Activated T-helper 2 cell treated with anti-CD3 and anti-CD28 coated beads, Interferon-gamma antibody, Interleukin-2, Interleukin-4, amounts not matched to agents 10 μg/mL and 5 μg/mL and 100 μg/mL, durations not matched to agents 14 hours and 24 hours and 36 hours (primary cell): ENCODE measurements at regions not wholly inside any gene's neighbourhood (a gene's known extent, or its start where the extent isn't known, plus 50 kb on each side); places are given as distances from the start of the nearest gene placed in this dataset.

Source experiments
- DNase-seq: peaks from one replicate; pipeline ENCODE4 v3.0.0; 2021; ENCODE audit warnings: low spot score
- H3K27ac Mint-ChIP-seq: one replicate; pipeline ENCODE4 v1.8.0; 2021; ENCODE audit warnings: mixed read lengths
- H3K27me3 Mint-ChIP-seq: one replicate; pipeline ENCODE4 v1.8.0; 2021; ENCODE audit warnings: low read depth, mixed read lengths
- H3K36me3 Mint-ChIP-seq: one replicate; pipeline ENCODE4 v1.8.0; 2021; ENCODE audit warnings: low read depth, mixed read lengths
- H3K4me1 Mint-ChIP-seq: one replicate; pipeline ENCODE4 v1.8.0; 2021; ENCODE audit warnings: low read depth, mixed read lengths
- H3K4me3 Mint-ChIP-seq: one replicate; pipeline ENCODE4 v1.8.0; 2021; ENCODE audit warnings: low read depth, mild to moderate bottlenecking, moderate library complexity, mixed read lengths
- H3K9me3 Mint-ChIP-seq: one replicate; pipeline ENCODE4 v1.8.0; 2021; ENCODE audit warnings: mixed read lengths
- intact Hi-C: fragments of 100-400 bp; cut with micrococcal nuclease; formaldehyde crosslinking; loops from one replicate; pipeline ENCODE4 v1.15.1; 2023

- no peak for DNase-seq
- intact Hi-C loops, result no loop called here
- Mint-ChIP-seq H3K4me3 (no peak overlapping the region), H3K9me3 (no peaks in the 10 kb centered on the region), H3K4me1 (peaks cover 2% of the 10 kb centered on the region), H3K27me3 (peaks cover 14% of the 10 kb centered on the region), H3K27ac (no peak overlapping the region), H3K36me3 (no peaks in the 10 kb centered on the region)
These were observed 58.8 kb upstream of the CALM2 start for GRCh38 chr2:47235132-47235531.

GRCh38 chr2:47234456-47234855 lies 58.1 kb upstream of the CALM2 start:
- Mint-ChIP-seq H3K4me1 (peaks cover 2% of the 10 kb centered on the region), H3K27me3 (peaks cover 14% of the 10 kb centered on the region), H3K4me3 (no peak overlapping the region), H3K36me3 (no peaks in the 10 kb centered on the region), H3K27ac (no peak overlapping the region), H3K9me3 (no peaks in the 10 kb centered on the region)
- intact Hi-C loops, result no loop called here
- DNase-seq, result no peak

GRCh38 chr2:47232738-47233415 lies 56.6 kb upstream of the CALM2 start:
- Mint-ChIP-seq H3K27me3 (peaks cover 12% of the 10 kb centered on the region), H3K4me1 (no peaks in the 10 kb centered on the region)

GRCh38 chr2:47230418-47230817 lies 54.1 kb upstream of the CALM2 start:
- no peak overlapping the region for H3K27ac Mint-ChIP-seq
- no peaks in the 10 kb centered on the region for H3K36me3 Mint-ChIP-seq
- H3K4me1 Mint-ChIP-seq, result no peaks in the 10 kb centered on the region
- no peak for DNase-seq
- intact Hi-C loops, result no loop called here
- H3K9me3 Mint-ChIP-seq, result no peaks in the 10 kb centered on the region
- H3K4me3 Mint-ChIP-seq, result no peak overlapping the region
- H3K27me3 Mint-ChIP-seq, result peaks cover 10% of the 10 kb centered on the region

More at GRCh38 chr2:47232738-47233415, 56.6 kb upstream of the CALM2 start:
- H3K27ac Mint-ChIP-seq, result no peak overlapping the region
- intact Hi-C loops, result no loop called here
- no peak for DNase-seq
- no peaks in the 10 kb centered on the region for H3K9me3 Mint-ChIP-seq
- H3K36me3 Mint-ChIP-seq, result no peaks in the 10 kb centered on the region
- no peak overlapping the region for H3K4me3 Mint-ChIP-seq

DNA sequence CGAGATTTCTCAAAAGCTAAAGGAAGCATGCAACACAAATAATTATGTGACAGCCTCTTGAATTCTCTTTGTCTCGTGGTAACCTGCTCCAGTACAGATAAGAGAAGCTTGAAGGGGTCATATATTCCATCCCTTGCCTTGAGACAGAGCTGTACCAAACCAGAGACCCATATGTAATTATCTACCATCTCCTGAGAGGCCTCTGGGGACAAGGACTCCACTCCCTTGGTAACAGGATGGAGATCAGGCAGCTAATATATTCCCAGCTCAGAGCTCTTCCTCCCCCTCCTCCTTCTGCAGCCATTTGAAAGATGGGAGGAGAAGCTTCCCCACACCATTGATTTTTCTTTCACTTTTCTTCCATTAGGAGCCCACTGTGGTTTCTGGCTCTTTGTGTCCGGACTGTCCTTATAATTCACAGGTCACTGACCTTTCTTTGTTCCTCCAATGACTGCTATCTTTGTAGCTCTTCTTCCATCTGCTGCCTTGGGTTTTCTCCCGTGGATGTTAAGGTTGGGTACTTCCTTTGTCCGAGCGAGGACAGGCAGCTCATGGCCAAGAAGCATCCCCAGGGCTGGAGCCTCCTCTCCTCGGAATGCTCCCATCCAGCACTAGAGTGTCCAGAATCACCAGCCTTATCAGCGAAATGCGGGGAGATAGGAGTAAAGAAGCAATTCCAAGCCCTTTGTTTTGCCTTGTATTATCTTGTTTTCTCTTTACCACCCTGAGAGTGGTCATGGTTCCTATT lies 51.4 kb upstream of the CALM2 start:
- no peak for DNase-seq
- Mint-ChIP-seq H3K27ac (no peak overlapping the region), H3K4me1 (no peaks in the 10 kb centered on the region), H3K27me3 (peaks cover 6% of the 10 kb centered on the region), H3K4me3 (no peak overlapping the region), H3K9me3 (no peaks in the 10 kb centered on the region), H3K36me3 (no peaks in the 10 kb centered on the region)
- intact Hi-C loops, result no loop called here

- intact Hi-C loops, result no loop called here
- H3K9me3 Mint-ChIP-seq, result no peaks in the 10 kb centered on the region
- no peak overlapping the region for H3K4me3 Mint-ChIP-seq
- no peak overlapping the region for H3K27ac Mint-ChIP-seq
- H3K27me3 Mint-ChIP-seq, result peaks cover 2% of the 10 kb centered on the region
- no peaks in the 10 kb centered on the region for H3K4me1 Mint-ChIP-seq
- H3K36me3 Mint-ChIP-seq, result no peaks in the 10 kb centered on the region
- no peak for DNase-seq
These were observed 50.6 kb upstream of the CALM2 start for GRCh38 chr2:47226923-47227220.

DNA sequence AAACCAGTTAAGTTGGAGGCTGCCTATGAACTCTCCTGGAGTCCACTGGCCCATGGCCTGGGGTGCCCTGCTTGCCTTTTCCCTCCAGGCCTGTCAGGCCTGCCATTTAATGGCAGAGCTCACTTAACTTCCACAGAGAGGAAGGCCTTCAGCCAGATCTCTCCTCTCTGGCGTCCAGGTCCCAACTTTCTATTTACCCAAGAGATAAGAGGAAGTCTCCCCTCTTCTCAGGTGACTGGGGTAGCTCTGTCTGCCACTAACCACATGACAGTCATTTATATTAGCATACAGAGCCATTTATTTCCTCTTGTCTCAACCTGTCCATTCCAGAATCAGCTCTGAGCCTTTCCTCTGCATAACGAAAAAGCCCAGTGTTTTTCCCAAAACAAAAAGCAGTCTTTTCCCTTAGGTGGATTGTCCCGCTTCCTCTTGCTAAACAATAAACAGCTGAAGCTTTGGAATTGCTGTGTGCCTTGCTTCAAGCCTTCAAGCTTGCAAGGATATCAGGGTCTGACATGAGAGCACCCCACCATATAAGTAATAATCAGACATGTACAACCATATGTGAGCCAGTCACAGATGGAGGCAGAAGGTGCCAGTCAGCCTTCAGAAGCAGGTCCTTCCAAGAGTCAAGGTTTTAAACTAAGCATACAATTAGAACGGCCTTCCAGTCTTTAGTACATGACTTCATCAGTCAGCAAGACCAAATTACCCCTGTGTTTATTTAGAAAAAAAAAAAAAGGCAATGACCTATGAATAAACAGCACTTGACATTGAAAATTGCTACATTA lies 50.0 kb upstream of the CALM2 start:
- no peak overlapping the region for H3K27ac Mint-ChIP-seq

More for the DNA sequence above, 50.0 kb upstream of the CALM2 start:
- H3K27me3 Mint-ChIP-seq, result peaks cover 2% of the 10 kb centered on the region
- no peak for DNase-seq
- H3K9me3 Mint-ChIP-seq, result no peaks in the 10 kb centered on the region
- H3K36me3 Mint-ChIP-seq, result no peaks in the 10 kb centered on the region
- H3K4me3 Mint-ChIP-seq, result no peak overlapping the region
- intact Hi-C loops, result no loop called here
- H3K4me1 Mint-ChIP-seq, result no peaks in the 10 kb centered on the region
